Coronary artery (tissue), 2 donors: ENCODE measurements at regions not wholly inside any gene's neighbourhood (a gene's known extent, or its start where the extent isn't known, plus 50 kb on each side); places are given as distances from the start of the nearest gene placed in this dataset.

Experiments
- DNase-seq: peaks from one replicate; pipeline ENCODE4 v3.0.0-alpha.2; 2017; ENCODE audit warnings: low spot score
- H3K27ac ChIP-seq, 2 donors: fragments of 200-600 bp; sonication (generic); one replicate each; pipeline ENCODE4 v1.5.1; 2016 to 2019
- H3K4me3 ChIP-seq: fragments of 200-600 bp; sonication (generic); 2 replicates; pipeline ENCODE4 v1.5.1; 2016; ENCODE audit warnings: mild to moderate bottlenecking, moderate library complexity
- CTCF ChIP-seq: fragments of 200-600 bp; sonication (generic); IDR thresholded peaks from one replicate; pipeline ENCODE4 v1.5.1; 2019; ENCODE audit warnings: antibody characterized with exemption

DNA sequence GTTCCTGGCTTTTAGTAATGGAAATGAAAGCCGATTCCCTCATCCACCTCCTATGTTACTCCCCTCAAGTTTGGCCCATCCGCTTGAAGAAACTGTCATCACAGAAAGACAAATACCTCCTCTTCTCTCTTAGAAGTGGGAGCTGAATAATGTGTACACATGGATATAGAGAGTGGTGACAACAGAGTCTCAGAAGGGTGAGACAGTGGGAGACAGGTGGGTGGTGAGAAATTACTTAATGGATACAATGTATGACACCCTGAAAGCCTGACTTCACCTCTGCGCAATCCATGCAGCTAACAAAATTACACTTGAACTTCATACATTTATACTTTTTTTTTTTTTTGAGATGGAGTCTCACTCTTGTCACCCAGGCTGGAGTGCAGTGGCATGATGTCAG lies 217.5 kb downstream of the SKIDA1 start:
- no peak for TF ChIP-seq CTCF
- Histone ChIP-seq H3K27ac (no peak overlapping the region), H3K4me3 (no peak overlapping the region)
- no peak for DNase-seq

GRCh38 chr10:21304608-21305007 lies 220.9 kb downstream of the SKIDA1 start:
- Histone ChIP-seq H3K4me3 (no peak overlapping the region), H3K27ac (no peak overlapping the region)
- no peak for TF ChIP-seq CTCF
- DNase-seq = no peak

GRCh38 chr10:21304198-21304597 lies 221.3 kb downstream of the SKIDA1 start:
- Histone ChIP-seq H3K4me3 (no peak overlapping the region), H3K27ac (no peak overlapping the region)
- no peak for TF ChIP-seq CTCF
- no peak for DNase-seq

DNA sequence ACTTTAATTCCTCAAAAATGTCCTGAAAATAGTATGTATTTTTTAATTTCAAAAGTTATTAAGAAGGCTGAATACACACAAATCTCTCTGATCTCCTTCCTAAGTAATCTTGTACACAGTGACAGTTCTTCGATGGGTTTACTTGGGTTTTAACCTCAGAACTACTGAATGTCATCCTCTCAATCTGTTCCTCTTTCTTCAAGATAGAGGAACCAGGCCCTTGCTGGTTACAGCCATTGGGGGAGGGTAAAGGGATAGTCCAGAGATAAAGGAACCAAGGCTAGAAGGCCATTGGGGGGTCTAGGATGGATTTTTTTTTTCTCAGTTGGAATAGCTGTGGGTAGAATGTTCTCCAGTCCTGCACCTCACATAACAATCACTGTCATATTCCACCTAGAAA lies 224.9 kb downstream of the SKIDA1 start:
- no peak overlapping the region for H3K4me3 ChIP-seq
- DNase-seq = no peak
- H3K27ac ChIP-seq = no peak overlapping the region
- no peak for TF ChIP-seq CTCF

- DNase-seq = no peak
- H3K4me3 ChIP-seq = no peak overlapping the region
- no peak for TF ChIP-seq CTCF
- H3K27ac ChIP-seq = no peak overlapping the region
Measured at GRCh38 chr10:21299330-21299729, 226.2 kb downstream of the SKIDA1 start.

GRCh38 chr10:21298701-21299100 lies 226.8 kb downstream of the SKIDA1 start:
- no peak overlapping the region for H3K27ac ChIP-seq
- H3K4me3 ChIP-seq = no peak overlapping the region
- TF ChIP-seq CTCF = no peak
- no peak for DNase-seq

DNA sequence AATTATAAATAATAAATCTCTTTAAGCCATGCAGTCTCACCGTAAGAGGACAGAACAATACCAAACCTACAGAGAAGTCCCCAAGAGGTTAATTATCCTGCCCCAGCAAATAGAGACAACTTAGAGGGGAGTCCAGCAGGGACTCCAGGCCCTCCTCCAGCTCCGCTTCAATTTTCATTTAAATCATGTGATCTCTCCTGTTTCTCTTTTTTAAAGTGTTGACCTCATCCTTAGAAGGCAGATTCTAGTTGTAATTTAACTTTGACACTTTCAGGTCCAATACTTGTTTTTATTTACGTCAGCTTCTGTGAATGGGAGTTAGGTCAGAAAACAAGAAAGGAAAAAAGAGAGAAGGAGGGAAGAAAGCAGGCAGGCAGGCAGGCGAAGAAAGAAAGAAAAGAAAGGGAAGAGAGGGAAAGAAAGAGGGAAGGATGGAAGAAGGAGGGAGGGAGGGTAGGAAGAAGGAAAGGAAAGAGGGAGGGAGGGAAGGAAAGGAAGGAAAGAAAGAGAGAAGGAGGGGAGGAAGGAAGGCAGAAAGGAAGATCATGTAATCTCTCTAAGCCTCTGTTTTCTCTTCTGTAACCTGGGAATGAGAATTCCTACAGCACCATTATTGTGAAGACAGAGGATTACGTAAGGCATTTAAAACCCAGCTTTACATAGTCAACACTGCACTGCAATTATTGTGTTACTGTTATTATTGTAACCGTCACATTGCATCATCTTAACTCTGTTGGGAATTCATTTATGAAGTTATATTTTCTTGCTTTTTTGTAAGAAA lies 227.7 kb downstream of the SKIDA1 start:
- no peak for TF ChIP-seq CTCF
- Histone ChIP-seq H3K27ac (no peak overlapping the region), H3K4me3 (no peak overlapping the region)
- DNase-seq = no peak
